ENCODE measurements at regions not wholly inside any gene's neighbourhood (a gene's known extent, or its start where the extent isn't known, plus 50 kb on each side); places are given as distances from the start of the nearest gene placed in this dataset.

- TF ChIP-seq CHD2 (IDR thresholded peaks at IDR 0.05; ENCODE audit: low read length) (no peak), USF2 (IDR thresholded peaks at IDR 0.05; ENCODE audit: low read length) (no peak), BACH1 (IDR thresholded peaks at IDR 0.05; ENCODE audit: low read length) (no peak), TAF1 (IDR thresholded peaks at IDR 0.05; ENCODE audit: low read depth, low read length) (no peak), FOSL1 (IDR thresholded peaks at IDR 0.05; ENCODE audit: insufficient read depth, low read depth, low read length) (no peak)
Measured at GRCh38 chr13:44135566-44135965, 238.1 kb upstream of the SERP2 start.
